CD4-positive, alpha-beta T cell treated with Interleukin-17A for 4 hours (primary cell): ENCODE measurements at regions not wholly inside any gene's neighbourhood (a gene's known extent, or its start where the extent isn't known, plus 50 kb on each side); places are given as distances from the start of the nearest gene placed in this dataset.

Source experiments
- DNase-seq: peaks from one replicate; pipeline ENCODE4 v3.0.0-alpha.2; 2020; ENCODE audit warnings: mixed read lengths

DNA sequence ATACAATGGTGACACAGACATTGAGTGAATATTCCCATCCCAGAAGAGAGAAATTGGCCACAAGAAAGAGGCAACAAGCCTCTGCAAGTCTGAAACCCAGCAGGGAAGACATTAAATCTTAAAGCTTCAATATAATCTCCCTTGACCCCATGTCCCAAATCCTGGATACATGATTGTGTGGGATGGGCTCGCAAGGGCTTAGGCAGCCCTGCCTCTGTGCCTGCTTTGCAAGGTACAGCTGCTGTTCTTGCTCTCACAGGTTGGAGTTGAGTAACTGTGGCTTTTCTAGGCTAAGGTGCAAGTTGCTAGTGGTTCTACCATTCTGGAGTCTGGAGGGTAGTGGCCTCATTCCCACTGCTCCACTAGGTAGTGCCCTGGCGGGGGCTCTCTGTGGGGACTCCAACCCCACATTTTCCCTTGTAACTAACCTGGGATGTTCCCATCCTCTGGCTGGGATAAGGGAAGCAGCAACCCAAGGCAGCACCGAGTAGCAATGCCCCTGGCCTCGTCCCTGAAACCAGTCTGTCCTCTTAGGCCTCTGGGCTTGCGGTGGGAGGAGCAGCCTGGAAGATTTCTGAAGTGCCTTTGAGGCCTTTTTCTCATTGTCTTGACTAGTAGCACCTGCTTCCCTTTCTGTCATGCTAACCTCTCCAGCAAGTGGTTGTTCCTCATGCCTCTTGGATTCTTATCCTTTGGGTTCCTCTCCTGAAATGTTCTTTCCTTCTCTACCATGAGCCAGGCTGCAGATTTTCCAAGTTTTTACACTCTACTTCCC, 90.0 kb downstream of the FAM174B start:
- no peak for DNase-seq

DNA sequence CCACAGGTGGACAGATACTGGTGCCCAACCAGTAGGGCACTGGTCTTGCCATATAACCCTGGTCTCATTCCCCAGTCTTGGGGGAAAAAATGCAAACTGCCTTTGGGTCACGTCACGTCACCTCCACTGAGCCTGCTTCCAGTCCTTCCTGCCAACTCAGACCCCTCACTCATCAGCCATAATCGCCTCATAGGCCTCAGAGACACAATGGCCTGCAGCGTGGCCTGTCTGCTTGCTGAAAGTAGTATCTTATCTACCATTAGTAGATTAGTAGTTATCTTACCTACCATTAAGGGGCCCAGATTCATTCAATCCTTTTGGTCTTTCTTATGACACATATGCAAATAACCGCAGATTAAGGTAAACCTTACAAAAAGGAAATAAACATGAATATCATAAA, 93.8 kb downstream of the FAM174B start:
- no peak for DNase-seq

GRCh38 chr15:92553317-92553716, 102.3 kb downstream of the FAM174B start:
- no peak for DNase-seq

GRCh38 chr15:92545996-92546395, 109.6 kb downstream of the FAM174B start:
- no peak for DNase-seq

DNA sequence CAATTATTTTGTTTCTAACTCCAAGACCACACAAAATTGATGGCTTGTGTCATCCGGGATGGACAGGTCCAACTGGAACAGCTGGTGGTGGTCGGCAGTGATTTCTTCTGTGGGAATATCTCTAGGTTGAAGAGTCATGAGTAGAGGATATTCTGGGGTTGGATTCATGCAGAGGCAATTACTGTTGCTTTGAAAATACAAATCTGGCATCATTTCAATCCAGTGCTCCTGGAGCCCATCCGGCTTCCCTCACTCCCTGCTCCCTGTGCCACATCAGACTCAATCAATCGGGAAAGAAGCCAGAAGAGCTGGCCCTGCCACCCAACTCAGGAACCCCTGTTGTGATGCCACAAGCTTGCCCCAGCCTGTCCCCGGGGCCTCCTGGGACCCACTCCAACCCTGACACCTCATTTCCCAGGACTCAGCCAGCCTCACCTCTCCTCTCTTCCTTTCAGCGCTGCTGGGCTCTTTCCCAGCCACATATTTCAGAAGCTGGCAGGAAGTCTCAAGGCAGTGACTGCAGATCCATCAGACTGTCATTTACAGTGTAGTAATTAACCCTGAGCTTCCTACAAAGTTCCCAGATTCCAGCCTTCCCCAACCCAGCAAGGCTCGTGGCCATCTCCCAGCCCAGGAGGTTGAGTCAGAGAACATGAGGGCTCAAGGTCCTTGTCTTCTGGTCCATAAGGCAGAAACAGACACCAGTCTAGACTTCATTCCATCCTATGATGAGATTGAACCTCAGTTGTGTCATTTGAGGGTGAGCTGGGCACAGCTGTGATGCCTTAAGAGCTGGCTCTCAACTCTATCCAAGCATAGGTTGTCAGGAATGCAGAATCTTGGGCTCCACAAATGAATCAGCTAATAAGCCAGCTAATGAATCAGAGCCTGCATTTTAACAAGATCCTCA, 114.0 kb downstream of the FAM174B start:
- DNase-seq = no peak

- no peak for DNase-seq
Observed at GRCh38 chr15:92538115-92538514, 117.5 kb downstream of the FAM174B start.

DNA sequence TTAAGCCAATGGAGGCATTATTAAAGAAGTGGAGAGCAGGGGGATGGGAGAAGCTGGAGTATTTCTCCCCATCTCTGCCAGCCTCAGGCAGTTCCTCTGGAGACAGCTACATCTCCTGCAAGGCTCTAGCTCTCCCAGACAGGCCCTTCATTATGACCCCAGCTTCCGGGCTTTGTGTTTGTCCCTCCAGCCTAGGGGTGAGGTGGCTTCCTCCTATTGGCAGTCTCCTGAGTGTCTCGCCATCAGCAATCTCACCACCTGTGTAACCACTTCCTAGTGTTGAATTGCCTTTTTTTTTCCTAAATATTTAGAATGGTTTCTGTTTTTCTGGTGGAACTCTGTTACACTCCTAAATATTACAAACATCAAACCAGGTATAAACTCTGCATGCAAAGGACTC, 122.3 kb downstream of the FAM174B start:
- no peak for DNase-seq

GRCh38 chr15:92531406-92531805, 124.2 kb downstream of the FAM174B start:
- DNase-seq = no peak

- DNase-seq = no peak
Observed at GRCh38 chr15:92528736-92529135, 126.8 kb downstream of the FAM174B start.

GRCh38 chr15:92527197-92527596, 128.4 kb downstream of the FAM174B start:
- no peak for DNase-seq

DNA sequence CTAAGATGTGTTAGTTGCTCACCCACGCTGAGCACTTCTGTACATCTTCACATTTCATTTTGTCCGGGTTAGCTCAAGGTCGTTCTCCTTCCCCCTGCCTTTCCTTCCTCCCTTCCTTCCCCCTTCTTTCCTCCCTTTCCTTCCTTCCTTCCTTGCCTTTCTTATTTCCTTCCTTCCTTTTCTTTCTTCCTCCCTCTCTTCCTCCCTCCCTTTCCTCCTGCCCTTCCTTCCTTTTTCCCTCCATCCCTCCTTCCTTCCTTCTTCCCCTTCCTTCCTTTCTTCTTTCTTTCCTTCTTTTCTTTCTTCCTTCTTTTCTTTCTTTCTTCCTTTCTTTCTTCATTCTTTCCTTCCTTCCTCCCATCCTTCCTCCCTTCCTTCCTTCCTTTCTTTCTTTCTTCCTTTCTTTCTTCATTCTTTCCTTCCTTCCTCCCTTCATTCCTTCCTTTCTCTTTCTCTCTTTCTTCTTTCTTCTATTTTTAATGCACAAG, 129.8 kb downstream of the FAM174B start:
- no peak for DNase-seq

- no peak for DNase-seq
Observed at GRCh38 chr15:92524874-92525565, 130.6 kb downstream of the FAM174B start.

GRCh38 chr15:92524161-92524560, 130.5 kb downstream of the ST8SIA2 start:
- no peak for DNase-seq

- no peak for DNase-seq
Observed at GRCh38 chr15:92523176-92523575, 129.5 kb downstream of the ST8SIA2 start.

- DNase-seq = peak; percentile 48
Observed at GRCh38 chr15:92521624-92522008, 127.9 kb downstream of the ST8SIA2 start.

DNA sequence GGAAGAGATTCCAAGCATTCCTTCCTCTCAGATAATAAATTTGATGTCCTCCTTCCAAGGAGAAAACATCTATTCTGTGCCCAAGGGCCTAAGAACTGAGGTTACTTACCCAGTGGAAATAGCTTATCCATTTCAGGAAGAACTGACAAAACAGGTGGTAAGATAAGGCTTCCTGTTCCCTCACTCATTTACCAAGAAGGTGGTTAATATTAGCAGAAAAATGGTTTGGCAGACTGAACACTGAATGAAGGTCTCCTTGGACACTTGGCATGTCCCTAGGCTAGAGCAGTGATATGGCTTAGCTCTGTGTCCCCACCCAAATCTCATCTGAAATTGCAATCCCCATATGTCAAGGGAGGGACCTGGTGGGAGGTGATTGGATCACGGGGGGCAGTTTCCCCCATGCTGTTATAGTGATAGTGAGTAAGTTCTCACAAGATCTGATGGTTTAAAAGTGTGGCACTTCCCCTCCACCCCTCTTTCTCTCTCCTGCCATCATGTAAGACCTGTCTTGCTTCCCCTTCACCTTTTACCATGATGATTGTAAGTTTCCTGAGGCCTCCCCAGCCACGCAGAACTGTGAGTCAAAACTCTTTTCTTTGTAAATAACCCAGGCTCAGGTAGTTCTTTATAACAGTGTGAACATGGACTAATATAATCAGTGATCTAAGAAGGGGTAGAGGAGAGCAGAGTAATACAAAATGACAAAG, 127.4 kb downstream of the ST8SIA2 start:
- no peak for DNase-seq

- no peak for DNase-seq
Observed at GRCh38 chr15:92519709-92520108, 126.0 kb downstream of the ST8SIA2 start.
